Ovary (tissue), 7 donors: ENCODE measurements at regions not wholly inside any gene's neighbourhood (a gene's known extent, or its start where the extent isn't known, plus 50 kb on each side); places are given as distances from the start of the nearest gene placed in this dataset.

Source experiments
- DNase-seq, 5 donors: peaks; one replicate each; pipeline ENCODE4 v3.0.0-alpha.2; 2019 to 2020
- H3K27ac ChIP-seq, 2 donors: fragments of 200-600 bp; one replicate each; pipeline versions ENCODE4 v1.5.1 to v1.8.0; 2019 to 2022
- H3K27me3 ChIP-seq: fragments of 200-600 bp; one replicate; pipeline ENCODE4 v1.8.0; 2022
- H3K36me3 ChIP-seq: fragments of 200-600 bp; sonication (generic); one replicate; pipeline ENCODE4 v1.5.1; 2019
- H3K4me1 ChIP-seq: one replicate; pipeline ENCODE4 v1.8.1; 2013; ENCODE audit warnings: mild to moderate bottlenecking, moderate library complexity; ENCODE audit not compliant: insufficient read depth
- H3K4me3 ChIP-seq: fragments of 200-600 bp; sonication (generic); one replicate; pipeline ENCODE4 v1.5.1; 2017
- H3K9me3 ChIP-seq, 2 donors: fragments of 200-600 bp in 1 of 2; sonication (generic) in 1 of 2; one replicate each; pipeline versions ENCODE4 v1.5.1 to v1.8.1; 2013 to 2019; ENCODE audit warnings: mild to moderate bottlenecking in 1 of 2, moderate library complexity in 1 of 2
- EP300 ChIP-seq: sonication (generic); formaldehyde crosslinking; IDR thresholded peaks from one replicate; pipeline ENCODE4 v1.6.1; 2017; ENCODE audit warnings: antibody characterized with exemption
- POLR2A ChIP-seq: fragments of 450-650 bp; IDR thresholded peaks from one replicate; pipeline ENCODE4 v1.6.1; 2017; ENCODE audit warnings: antibody characterized with exemption, mild to moderate bottlenecking, moderate library complexity
- WGBS, 3 donors: extraction: QIAGEN DNeasy Blood & Tissue Kit in 1 of 3; methylation state at CpG; one replicate each; pipeline versions ENCODE4 v1.1.5 to v1.1.7; 2013 to 2017; 5-methylcytosine and 5-hydroxymethylcytosine counted together
- intact Hi-C, 4 donors: fragments of 100-400 bp; cut with DNase I; formaldehyde crosslinking; loops; one replicate each; pipeline versions ENCODE4 v1.11.0 to v1.15.1; 2022 to 2023
- TF ChIP-seq, protein P1 (sequence below), 3 donors: fragments of 450-650 bp in 2 of 3; fragments of 200-600 bp in 1 of 3; IDR thresholded peaks; one replicate each; pipeline versions ENCODE4 v1.5.1 to v1.8.0; 2016 to 2022; ENCODE audit warnings: antibody characterized with exemption in 3 of 3, mild to moderate bottlenecking in 1 of 3
- donor health status: DM: no; HTN: no; CAD: no; lungs with moderate emphysema.
- donor health status: DM: no; HTN: no; CAD: no.
- donor health status: Bipolar disorder and iron deficiency.
- donor health status: DM: no; HTN: no; CAD: no.
- donor health status: DM: yes; HTN: yes; CAD: no.

DNA sequence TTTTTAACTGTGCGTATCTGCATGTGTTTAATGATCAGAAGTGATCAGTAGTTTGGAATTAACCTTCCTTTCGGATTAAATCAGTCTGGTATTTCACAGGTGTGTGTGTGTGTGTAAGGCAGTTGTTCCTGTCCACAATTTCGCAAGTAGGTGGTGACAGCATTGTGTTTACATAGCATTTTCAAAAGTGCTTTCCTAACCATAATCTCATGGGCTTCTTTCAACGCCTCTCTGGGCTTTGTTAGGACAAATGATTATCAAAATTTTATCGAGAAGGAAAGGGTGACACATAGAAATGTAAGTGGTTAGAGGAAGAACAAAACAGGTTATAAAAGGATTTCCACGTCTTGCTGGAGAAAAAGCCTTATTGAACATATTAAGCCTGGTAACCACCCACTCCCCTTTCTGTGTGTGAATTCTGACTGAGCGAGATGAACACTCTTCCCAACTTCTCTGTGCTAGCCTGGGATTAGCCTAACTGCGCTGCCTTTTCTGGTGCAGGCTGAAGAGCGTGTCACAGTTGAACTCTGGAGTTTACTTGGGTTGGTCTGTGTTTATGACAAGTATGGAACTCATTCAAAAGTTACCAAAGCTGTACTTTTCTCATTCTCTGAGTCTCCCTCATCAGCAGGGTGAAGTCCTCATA lies 292.3 kb upstream of the PITRM1 start:
- intact Hi-C loops = loop anchor here in 1 of 4 donors (10.0 kb wide), 1 partner anchor 320 kb away; the partner anchor contains the start of gene KLF6
- Histone ChIP-seq H3K9me3 (no peaks in the 10 kb centered on the region), H3K27ac (peak overlapping the region in 1 of 2 donors; percentile 19), H3K4me3 (no peak overlapping the region), H3K27me3 (no peaks in the 10 kb centered on the region), H3K36me3 (no peaks in the 10 kb centered on the region), H3K4me1 (peaks cover 17% of the 10 kb centered on the region)
- TF ChIP-seq EP300 (no peak), POLR2A (no peak)
- TF ChIP-seq, protein P1, sequence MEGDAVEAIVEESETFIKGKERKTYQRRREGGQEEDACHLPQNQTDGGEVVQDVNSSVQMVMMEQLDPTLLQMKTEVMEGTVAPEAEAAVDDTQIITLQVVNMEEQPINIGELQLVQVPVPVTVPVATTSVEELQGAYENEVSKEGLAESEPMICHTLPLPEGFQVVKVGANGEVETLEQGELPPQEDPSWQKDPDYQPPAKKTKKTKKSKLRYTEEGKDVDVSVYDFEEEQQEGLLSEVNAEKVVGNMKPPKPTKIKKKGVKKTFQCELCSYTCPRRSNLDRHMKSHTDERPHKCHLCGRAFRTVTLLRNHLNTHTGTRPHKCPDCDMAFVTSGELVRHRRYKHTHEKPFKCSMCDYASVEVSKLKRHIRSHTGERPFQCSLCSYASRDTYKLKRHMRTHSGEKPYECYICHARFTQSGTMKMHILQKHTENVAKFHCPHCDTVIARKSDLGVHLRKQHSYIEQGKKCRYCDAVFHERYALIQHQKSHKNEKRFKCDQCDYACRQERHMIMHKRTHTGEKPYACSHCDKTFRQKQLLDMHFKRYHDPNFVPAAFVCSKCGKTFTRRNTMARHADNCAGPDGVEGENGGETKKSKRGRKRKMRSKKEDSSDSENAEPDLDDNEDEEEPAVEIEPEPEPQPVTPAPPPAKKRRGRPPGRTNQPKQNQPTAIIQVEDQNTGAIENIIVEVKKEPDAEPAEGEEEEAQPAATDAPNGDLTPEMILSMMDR (IDR thresholded peaks at IDR 0.05) = no peak
- no peak for DNase-seq
- 87 to 89% (median 89%) methylated on average over 9 of the region's 9 CpGs for WGBS, 3 donors

DNA sequence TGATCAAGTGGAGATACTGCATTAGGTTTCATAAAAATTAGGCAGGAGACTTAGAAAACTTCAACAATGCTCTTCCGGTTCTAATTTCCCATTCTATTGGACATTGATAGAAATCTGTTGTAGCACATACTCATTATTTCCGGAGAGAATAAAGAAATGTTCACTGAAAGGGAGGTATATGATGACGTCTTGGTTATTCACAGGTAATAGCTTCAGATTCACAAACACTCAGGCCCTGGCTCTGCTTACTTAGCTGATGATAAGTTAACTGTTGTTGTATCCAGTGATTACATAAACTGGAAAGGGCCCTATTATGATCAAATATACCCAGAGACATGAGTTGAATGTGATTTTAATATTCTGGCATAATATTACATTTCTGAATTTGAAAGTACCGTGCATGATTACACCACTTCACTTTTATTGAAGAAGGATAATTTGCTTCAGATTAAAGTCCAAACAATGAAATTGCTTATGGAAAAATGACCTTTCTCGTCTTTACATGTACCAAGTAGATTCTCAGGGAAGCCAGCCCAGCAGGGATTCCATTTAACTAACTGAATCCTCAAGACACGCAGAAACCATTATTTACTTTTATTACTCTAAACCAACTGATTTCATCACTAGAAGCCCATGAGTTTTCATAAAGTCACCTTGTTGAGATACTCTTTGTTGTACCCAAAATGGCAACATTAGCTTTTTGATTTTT lies 288.0 kb upstream of the PITRM1 start:
- intact Hi-C loops = loop anchor here in 1 of 4 donors (10.0 kb wide), 1 partner anchor 324 kb away; the partner anchor contains the start of gene KLF6

DNA sequence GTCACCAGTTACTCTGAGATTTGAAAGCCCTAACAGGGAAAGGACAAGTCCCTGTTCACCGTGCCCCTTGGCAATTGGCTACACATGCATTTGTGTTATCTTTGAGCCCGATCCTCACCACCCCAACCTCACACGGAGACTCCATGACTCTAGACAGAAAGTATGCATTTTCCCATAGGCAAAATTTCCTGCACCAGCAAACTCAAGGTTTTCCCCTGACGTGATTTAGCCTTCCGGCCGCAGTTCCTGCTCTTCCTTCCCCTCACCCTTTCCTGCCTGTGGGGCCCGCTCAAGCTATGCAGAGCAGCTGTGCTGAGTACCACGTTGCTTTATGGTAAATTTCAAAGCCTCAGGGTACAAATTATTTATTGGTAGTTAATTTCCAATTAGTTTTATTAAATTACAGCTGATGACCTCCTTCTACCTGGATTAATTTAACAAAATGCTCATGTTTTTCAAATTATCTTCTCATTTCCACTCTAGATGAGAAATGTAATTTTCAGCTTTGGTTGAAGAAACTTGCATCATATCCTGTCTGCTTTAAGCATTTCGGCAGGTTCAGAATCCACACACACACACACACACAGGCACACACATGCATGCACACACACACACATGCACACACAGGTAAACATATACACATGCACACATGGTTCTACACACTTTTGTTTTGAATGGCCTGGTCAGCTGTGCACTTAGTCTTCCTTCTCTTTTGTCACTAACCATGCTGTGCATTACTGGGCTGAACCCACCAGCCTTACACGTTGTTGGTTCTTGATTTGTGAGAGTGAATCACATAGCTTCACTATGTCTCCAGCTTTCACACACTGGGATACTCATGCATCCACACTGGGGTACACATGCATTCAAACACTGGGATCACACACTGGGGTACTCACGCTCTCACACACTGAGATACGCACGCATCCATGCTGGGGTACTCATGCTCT lies 283.1 kb upstream of the PITRM1 start:
- H3K36me3 ChIP-seq = no peaks in the 10 kb centered on the region
- peaks cover 2% of the 10 kb centered on the region for H3K4me1 ChIP-seq
- DNase-seq = no peak
- H3K9me3 ChIP-seq = no peaks in the 10 kb centered on the region
- no peaks in the 10 kb centered on the region for H3K27me3 ChIP-seq
- no peak overlapping the region for H3K27ac ChIP-seq
- TF ChIP-seq, protein P1 (IDR thresholded peaks at IDR 0.05) = no peak
- TF ChIP-seq POLR2A (no peak), EP300 (no peak)
- no peak overlapping the region for H3K4me3 ChIP-seq
- intact Hi-C loops = no loop called here
- 85 to 88% (median 87%) methylated on average over 13 of the region's 13 CpGs for WGBS, 3 donors

More for the DNA sequence above, 288.0 kb upstream of the PITRM1 start:
- Histone ChIP-seq H3K27me3 (no peaks in the 10 kb centered on the region), H3K9me3 (no peaks in the 10 kb centered on the region), H3K4me3 (no peak overlapping the region), H3K4me1 (peaks cover under 1% of the 10 kb centered on the region), H3K27ac (no peak overlapping the region), H3K36me3 (no peaks in the 10 kb centered on the region)
- 78 to 90% (median 90%) methylated on average over 6 of the region's 6 CpGs for WGBS, 3 donors
- no peak for DNase-seq
- TF ChIP-seq, protein P1 (IDR thresholded peaks at IDR 0.05) = no peak
- TF ChIP-seq POLR2A (no peak), EP300 (no peak)

DNA sequence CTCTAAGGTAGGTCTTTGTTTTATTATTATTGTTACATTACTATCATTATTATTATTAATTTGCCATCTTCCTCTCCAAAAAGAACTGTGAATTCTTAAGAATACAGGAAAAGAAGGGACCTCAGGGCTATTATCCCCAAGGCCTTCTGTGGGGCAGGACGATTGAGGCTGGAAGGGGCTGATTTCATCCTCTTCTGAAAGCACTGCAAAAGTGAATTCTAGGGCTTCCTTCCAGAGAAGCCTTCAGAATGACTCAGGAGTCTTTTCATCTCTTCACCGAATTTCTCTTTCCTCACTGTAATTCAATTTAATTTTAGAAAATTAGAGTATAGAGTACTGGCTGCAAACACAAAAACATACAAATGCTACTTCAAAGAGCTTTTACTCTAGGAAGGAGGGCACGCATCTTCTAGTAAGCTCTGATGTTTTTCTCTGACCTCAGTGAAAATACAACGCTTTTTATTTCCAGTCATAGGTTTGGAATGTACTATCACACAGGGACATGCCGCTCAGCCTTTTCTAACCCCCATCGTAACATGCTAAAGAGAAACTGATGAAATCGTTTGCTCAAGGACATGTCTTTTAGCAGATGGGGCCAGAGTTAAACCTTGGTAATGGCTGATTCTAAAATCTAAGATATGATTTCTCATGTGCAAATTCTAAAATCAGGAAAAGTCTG lies 280.2 kb upstream of the PITRM1 start:
- TF ChIP-seq, protein P1 (IDR thresholded peaks at IDR 0.05) = peak in 1 of 3 donors; percentile 0
- no peak for TF ChIP-seq POLR2A
- Histone ChIP-seq H3K4me3 (no peak overlapping the region), H3K4me1 (peaks cover 2% of the 10 kb centered on the region), H3K27ac (no peak overlapping the region), H3K36me3 (no peaks in the 10 kb centered on the region), H3K27me3 (no peaks in the 10 kb centered on the region), H3K9me3 (no peaks in the 10 kb centered on the region)
- WGBS, 3 donors = 7 to 19% (median 8%) methylated on average over 7 of the region's 7 CpGs
- intact Hi-C loops = no loop called here
- DNase-seq = no peak
